Activated CD4-positive, alpha-beta memory T cell treated with anti-CD3 and anti-CD28 coated beads, Interleukin-2, amount 10 ng/mL, durations not matched to agents 7 days and 5 days (primary cell): ENCODE measurements at regions not wholly inside any gene's neighbourhood (a gene's known extent, or its start where the extent isn't known, plus 50 kb on each side); places are given as distances from the start of the nearest gene placed in this dataset.

ENCODE experiments used
- CTCF ChIA-PET: fragments of 350-600 bp; sonication (Branson Sonifier 250); formaldehyde crosslinking; loops from one replicate; lab custom pipeline; 2021; ENCODE audit warnings: antibody characterized with exemption, inconsistent platforms; lab: Charles Lee
- POLR2A ChIA-PET: fragments of 350-600 bp; sonication (Branson Sonifier 250); formaldehyde crosslinking; loops from one replicate; lab custom pipeline; 2021; ENCODE audit warnings: antibody characterized with exemption; lab: Charles Lee
- DNase-seq: peaks from one replicate; pipeline ENCODE4 v3.0.0-alpha.2; 2020
- H3K27ac Mint-ChIP-seq: one replicate; pipeline ENCODE4 v1.8.0; 2021; ENCODE audit warnings: mild to moderate bottlenecking, mixed read lengths
- H3K27me3 Mint-ChIP-seq: one replicate; pipeline ENCODE4 v1.8.0; 2021; ENCODE audit warnings: mixed read lengths
- H3K36me3 Mint-ChIP-seq: one replicate; pipeline ENCODE4 v1.8.0; 2021; ENCODE audit warnings: low read depth, mixed read lengths
- H3K4me1 Mint-ChIP-seq: one replicate; pipeline ENCODE4 v1.8.0; 2021; ENCODE audit warnings: mixed read lengths
- H3K4me3 Mint-ChIP-seq: one replicate; pipeline ENCODE4 v1.8.0; 2021; ENCODE audit warnings: mild to moderate bottlenecking, mixed read lengths
- H3K9me3 Mint-ChIP-seq: one replicate; pipeline ENCODE4 v1.8.0; 2021; ENCODE audit warnings: mixed read lengths

DNA sequence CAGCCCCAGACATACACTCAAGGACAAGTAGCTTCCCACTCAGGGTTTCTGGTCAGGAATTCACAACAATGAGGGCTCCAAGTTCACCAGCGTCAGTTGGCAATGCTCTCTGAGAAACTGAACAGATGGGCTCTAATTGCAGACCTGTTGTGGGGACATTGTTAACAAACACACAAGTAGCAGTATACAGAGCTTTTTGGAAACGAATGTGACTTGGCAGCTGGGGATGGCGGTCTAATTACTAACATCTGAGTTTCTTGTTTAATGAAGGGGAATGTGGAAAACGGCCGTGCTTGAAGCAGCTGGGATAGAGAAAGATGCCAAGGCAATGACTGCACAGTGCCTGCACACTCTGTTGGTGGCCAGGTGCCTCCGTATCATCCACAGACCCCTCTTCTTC, 316.1 kb upstream of the IRX3 start:
- Mint-ChIP-seq H3K27me3 (no peaks in the 10 kb centered on the region), H3K27ac (no peak overlapping the region), H3K4me3 (no peak overlapping the region), H3K4me1 (no peaks in the 10 kb centered on the region), H3K9me3 (peaks cover 2% of the 10 kb centered on the region), H3K36me3 (no peaks in the 10 kb centered on the region)
- POLR2A ChIA-PET, result no interaction called here
- CTCF ChIA-PET, result no interaction called here
- DNase-seq, result no peak

DNA sequence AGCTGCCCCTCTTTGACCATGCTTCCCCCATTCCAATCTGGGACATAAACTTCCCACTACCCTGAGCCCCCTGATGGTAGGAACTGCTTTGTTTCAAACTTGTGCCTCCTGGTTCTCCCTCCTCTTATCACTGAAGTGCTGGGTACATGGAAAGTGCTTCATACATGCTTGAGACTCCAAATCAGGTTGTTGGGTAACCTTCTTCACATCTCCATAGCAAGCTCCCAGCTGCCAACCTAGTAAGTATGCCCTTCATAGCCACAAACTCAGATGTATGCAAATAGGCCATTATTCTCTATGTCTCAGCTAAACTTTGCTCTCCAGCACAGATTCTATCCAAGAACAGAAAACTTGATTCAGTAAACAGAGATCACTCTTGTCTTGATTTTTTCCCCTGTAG, 310.6 kb upstream of the IRX3 start:
- H3K27me3 Mint-ChIP-seq, result peaks cover 3% of the 10 kb centered on the region
- no peak overlapping the region for H3K27ac Mint-ChIP-seq
- no peaks in the 10 kb centered on the region for H3K4me1 Mint-ChIP-seq
- H3K4me3 Mint-ChIP-seq, result no peak overlapping the region
- H3K9me3 Mint-ChIP-seq, result no peaks in the 10 kb centered on the region
- ChIA-PET CTCF (no interaction called here), POLR2A (no interaction called here)
- no peak for DNase-seq
- H3K36me3 Mint-ChIP-seq, result no peaks in the 10 kb centered on the region

DNA sequence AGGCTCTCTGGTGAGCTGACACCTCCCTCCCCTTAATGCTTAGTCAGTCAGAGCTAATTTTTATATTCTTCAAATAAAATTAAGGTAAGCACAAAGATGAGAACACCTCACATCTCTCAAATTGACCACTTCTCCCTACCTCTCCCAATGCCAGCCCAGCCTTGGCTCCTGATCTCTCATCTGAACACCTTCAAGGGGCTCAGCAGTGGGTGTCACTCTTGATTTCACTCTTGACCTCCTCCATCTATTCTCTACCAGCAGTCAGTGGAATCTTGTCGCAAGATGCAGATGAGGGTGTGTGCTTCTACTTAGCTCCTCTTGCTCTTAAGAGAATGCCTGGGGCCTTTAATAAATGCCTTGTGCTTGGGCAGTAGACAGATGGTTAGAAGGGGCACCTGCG, 309.0 kb upstream of the IRX3 start:
- H3K4me3 Mint-ChIP-seq, result no peak overlapping the region
- DNase-seq, result no peak
- no peaks in the 10 kb centered on the region for H3K9me3 Mint-ChIP-seq
- ChIA-PET CTCF (no interaction called here), POLR2A (no interaction called here)
- H3K36me3 Mint-ChIP-seq, result no peaks in the 10 kb centered on the region
- no peaks in the 10 kb centered on the region for H3K4me1 Mint-ChIP-seq
- no peak overlapping the region for H3K27ac Mint-ChIP-seq
- peaks cover 3% of the 10 kb centered on the region for H3K27me3 Mint-ChIP-seq

DNA sequence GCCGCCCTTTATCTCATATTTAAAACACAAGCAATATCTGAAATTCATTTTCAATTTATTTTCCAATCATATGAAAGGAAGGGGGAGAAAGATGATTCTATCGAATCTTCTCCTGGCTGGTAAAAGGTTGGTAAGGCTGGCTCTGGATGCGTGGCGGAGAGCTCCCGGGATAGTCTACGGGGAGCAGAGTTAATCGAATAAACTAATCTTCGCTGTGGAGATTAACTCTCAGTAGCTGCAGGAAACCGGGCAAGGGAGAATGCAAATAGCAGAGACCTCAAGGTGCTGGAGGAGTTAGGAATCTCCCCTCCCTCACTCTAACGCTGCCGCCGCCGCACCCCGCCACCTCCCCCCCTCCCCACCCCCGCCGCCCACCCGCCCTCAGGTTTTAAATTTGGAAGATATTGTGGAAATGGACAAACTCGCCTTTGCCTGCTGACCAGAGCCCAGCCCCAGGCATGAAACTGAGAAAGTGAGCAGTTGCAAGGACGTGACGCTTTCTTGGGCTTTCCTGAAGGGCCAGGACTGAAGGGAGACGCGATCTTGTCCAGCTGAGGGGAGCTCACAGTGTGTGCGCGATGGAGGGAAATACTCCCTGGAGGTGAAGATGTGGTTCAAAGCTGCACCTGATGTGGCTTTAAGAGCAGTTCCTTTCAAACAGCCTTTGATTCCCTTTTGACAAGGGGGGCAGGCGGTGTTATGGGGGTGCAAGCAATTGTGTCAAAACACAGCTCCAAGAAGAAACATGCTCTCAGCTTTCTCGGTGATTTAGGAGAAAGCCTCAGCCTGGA, 308.2 kb upstream of the IRX3 start:
- ChIA-PET POLR2A (no interaction called here), CTCF (no interaction called here)
- H3K27me3 Mint-ChIP-seq, result peaks cover 3% of the 10 kb centered on the region
- DNase-seq, result no peak
- no peaks in the 10 kb centered on the region for H3K9me3 Mint-ChIP-seq
- H3K4me1 Mint-ChIP-seq, result no peaks in the 10 kb centered on the region
- no peak overlapping the region for H3K27ac Mint-ChIP-seq
- H3K36me3 Mint-ChIP-seq, result no peaks in the 10 kb centered on the region
- H3K4me3 Mint-ChIP-seq, result no peak overlapping the region

DNA sequence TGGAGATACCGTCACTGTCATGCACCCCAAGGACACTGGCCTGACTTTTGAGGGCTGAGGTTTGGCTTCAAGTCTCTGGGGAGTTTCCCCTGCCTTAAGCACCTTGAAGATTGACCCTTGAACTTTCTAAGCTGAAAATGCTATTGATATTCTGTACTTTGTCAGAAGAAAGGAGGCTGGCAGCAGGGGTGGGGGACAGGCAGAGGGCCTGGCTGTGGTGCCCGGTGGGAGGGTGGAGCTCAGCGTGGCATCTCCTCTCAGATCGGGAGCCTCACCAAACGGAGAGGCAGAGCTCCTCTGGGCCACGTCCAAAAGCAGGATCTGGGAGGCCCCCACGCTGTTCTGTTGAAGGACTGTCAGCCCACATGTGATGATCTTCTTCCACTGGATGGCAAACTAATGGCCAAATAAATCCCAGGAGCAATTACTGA, 305.2 kb upstream of the IRX3 start:
- ChIA-PET CTCF (no interaction called here), POLR2A (no interaction called here)
- Mint-ChIP-seq H3K27ac (no peak overlapping the region), H3K4me1 (no peaks in the 10 kb centered on the region), H3K36me3 (no peaks in the 10 kb centered on the region), H3K4me3 (no peak overlapping the region), H3K27me3 (peaks cover 3% of the 10 kb centered on the region), H3K9me3 (no peaks in the 10 kb centered on the region)
- DNase-seq, result no peak

DNA sequence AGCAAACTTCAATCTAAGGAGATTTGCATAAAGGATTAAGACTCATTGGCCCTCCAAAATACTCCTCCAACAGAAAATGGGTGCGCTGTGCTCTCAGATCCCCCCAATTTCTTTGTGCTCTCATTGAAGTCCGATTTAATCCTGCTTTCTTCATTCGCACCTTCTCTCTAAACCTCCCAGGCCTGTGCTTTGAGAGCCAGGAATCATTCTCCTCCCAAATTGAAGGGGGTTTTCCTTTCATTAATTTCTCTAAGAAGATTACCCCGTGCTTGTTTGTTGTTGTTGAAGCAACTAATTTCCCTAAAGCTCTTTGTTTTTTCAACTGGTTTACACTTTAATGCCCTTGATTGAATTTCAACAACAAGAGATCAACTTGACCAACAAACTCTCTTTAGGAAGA, 304.2 kb upstream of the IRX3 start:
- Mint-ChIP-seq H3K27ac (no peak overlapping the region), H3K4me3 (no peak overlapping the region), H3K36me3 (no peaks in the 10 kb centered on the region), H3K27me3 (peaks cover 3% of the 10 kb centered on the region), H3K4me1 (no peaks in the 10 kb centered on the region), H3K9me3 (no peaks in the 10 kb centered on the region)
- no peak for DNase-seq
- ChIA-PET CTCF (no interaction called here), POLR2A (no interaction called here)

DNA sequence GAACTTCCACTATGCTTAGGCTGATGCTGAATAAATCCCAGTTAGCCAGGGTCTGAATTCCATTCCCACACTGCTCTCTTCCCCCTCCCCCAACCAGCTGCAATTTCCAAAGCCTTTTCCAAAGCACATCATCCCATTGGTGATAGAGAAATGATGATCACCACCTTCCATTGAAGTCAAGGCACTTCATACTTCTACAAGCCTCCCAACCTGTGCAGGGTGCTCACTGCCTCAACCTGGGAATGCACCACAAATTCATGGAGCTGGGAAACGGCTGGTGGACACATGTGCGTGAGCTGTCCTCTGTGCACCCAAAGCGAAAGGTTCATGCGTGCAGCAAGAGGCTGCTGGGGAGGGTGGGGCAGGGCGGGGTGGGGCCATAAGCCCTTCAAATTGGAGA, 302.7 kb upstream of the IRX3 start:
- CTCF ChIA-PET, result no interaction called here
- H3K4me1 Mint-ChIP-seq, result no peaks in the 10 kb centered on the region
- no peak overlapping the region for H3K27ac Mint-ChIP-seq

DNA sequence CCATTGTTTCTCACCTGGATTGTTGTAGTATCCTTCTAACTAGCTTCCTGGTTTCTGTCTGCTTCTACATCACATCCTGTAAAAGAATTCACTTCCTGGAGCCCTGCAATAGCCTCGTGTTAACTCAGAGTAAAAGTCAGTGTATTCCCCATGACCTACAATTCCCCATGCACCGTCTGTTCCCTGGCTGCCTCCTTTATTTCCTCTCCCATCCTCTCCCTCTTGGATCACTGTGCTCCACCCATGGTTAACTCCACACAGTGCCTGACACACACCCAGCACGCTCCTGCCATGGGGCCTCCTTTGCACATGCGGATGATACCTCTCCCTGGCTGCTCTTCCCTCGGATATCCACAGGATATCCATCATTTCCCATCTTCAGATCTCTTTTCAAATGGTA, 301.4 kb upstream of the IRX3 start:
- H3K27ac Mint-ChIP-seq, result no peak overlapping the region
- no peak for DNase-seq
- H3K36me3 Mint-ChIP-seq, result no peaks in the 10 kb centered on the region
- ChIA-PET POLR2A (no interaction called here), CTCF (no interaction called here)
- no peak overlapping the region for H3K4me3 Mint-ChIP-seq
- no peaks in the 10 kb centered on the region for H3K9me3 Mint-ChIP-seq
- H3K27me3 Mint-ChIP-seq, result no peaks in the 10 kb centered on the region
- no peaks in the 10 kb centered on the region for H3K4me1 Mint-ChIP-seq

More for the DNA sequence above, 302.7 kb upstream of the IRX3 start:
- POLR2A ChIA-PET, result no interaction called here
- no peak for DNase-seq
- Mint-ChIP-seq H3K4me3 (no peak overlapping the region), H3K27me3 (no peaks in the 10 kb centered on the region), H3K9me3 (no peaks in the 10 kb centered on the region), H3K36me3 (no peaks in the 10 kb centered on the region)

DNA sequence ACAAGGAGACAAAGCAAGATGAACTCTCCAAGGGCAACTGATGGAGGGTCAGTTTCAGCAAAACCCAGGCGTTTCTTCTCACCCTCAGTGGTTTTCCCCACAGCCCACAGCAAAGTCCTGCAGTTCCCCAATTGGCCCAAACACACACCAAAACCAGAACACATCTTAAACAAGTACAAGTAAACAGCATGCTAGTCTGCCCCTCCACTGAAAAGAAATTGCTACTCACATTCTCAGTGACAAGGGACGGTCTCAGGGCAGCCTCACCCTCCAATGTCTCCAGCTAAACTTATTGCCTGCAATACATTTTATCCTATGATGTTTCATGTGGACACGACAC, 300.6 kb upstream of the IRX3 start:
- ChIA-PET POLR2A (no interaction called here), CTCF (no interaction called here)
- H3K27me3 Mint-ChIP-seq, result no peaks in the 10 kb centered on the region
- no peak for DNase-seq
- no peaks in the 10 kb centered on the region for H3K9me3 Mint-ChIP-seq
- no peak overlapping the region for H3K4me3 Mint-ChIP-seq
- no peak overlapping the region for H3K27ac Mint-ChIP-seq
- no peaks in the 10 kb centered on the region for H3K4me1 Mint-ChIP-seq
- H3K36me3 Mint-ChIP-seq, result no peaks in the 10 kb centered on the region

DNA sequence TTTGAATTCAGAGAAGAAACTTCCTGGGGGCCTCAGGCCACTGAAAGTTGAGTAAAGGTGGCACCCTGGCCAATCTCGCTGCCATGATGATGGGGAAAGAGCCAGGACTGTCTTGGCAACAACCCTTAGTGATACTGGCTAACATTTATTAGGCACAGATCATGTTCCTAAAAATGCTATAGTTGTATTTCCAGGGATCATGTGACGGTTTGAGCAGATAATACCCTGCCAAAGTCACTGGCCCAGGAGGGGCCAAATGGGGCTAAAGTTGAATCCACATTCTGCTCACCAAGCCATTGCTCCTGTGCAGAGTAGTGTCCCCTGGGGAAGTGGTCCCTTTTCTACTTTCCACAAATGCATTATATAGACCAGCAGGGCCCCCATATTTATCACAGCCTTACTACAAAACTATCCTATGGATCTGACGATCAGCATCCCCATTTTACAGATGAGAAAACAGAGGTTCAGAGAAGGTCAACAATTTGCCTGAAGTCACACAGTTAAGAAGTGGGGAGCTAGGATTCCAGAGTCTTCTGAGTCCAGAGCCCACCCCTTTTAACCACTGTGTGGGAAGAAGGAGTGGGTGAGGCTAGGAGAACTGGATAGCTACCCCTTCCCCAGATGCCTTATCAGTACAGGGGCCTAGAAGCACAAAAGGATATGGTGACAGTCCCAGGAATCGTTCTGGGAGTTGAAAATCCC, 300.0 kb upstream of the IRX3 start:
- no peaks in the 10 kb centered on the region for H3K4me1 Mint-ChIP-seq
- no peaks in the 10 kb centered on the region for H3K36me3 Mint-ChIP-seq
- no peak for DNase-seq
- no peaks in the 10 kb centered on the region for H3K9me3 Mint-ChIP-seq
- H3K4me3 Mint-ChIP-seq, result no peak overlapping the region
- no peak overlapping the region for H3K27ac Mint-ChIP-seq
- ChIA-PET CTCF (no interaction called here), POLR2A (no interaction called here)
- H3K27me3 Mint-ChIP-seq, result no peaks in the 10 kb centered on the region

DNA sequence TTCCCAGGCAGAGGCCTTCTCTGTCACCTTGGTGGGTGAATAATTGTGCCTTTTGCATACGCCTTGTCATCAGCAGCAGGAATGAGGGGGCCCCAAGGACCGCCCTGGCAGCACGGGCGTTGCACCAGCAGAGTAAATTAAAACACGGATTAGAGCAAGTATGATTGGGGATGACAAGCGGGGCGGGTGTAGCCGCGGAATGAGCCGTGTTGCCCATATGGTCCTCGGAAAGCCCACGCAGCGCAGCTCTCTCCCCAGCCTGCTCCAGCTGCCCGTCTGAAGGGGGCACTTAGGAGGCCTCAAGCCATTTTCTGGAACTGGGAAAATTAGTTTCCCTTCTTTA, 299.4 kb upstream of the IRX3 start:
- Mint-ChIP-seq H3K27me3 (no peaks in the 10 kb centered on the region), H3K4me1 (no peaks in the 10 kb centered on the region), H3K27ac (no peak overlapping the region), H3K4me3 (no peak overlapping the region), H3K36me3 (no peaks in the 10 kb centered on the region), H3K9me3 (no peaks in the 10 kb centered on the region)
- CTCF ChIA-PET, result no interaction called here
- POLR2A ChIA-PET, result no interaction called here
- DNase-seq, result no peak

DNA sequence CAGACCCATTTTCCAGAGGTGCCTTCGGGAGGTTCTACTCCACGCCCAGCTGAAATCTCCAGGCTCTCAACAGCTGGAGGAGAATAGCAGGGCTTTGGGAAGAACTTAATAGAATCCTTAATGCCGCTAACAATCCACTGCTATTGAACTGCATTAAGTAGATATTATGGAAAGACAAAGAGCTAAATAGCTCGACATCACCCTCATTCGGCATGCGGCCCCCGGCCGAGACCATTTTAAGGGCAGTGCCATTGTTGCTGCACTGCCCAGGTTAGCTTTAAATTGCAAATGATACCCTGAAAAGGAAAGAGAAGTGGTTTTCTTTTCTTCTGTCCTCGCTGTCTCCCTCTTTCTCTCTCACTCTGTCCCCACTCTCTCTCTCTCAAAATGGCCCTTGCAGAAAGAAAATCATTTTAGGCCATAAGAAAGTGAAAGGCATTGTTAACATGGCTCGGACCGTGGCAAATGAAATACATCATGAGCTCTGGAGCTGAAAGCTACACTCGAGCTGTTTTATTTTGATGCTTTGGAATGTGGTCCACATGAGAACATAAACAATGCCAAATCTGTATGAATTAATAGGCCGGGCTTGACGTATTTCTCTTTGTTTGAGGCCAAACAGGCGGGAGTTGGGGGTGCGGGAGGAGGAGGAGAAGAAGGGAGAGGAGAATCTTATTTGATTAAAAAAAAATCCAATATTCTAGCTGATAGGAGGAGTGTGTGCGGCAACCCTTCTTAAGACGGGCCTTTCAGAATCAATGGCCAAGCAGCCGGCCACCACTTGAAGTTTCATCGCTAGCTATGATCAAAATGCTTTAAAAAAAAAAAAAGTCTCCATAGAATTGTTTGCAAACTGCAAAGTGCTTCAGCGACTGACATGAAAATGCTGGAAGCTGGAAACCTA, 298.8 kb upstream of the IRX3 start:
- Mint-ChIP-seq H3K4me3 (no peak overlapping the region), H3K36me3 (no peaks in the 10 kb centered on the region), H3K4me1 (no peaks in the 10 kb centered on the region), H3K27ac (no peak overlapping the region), H3K9me3 (no peaks in the 10 kb centered on the region), H3K27me3 (no peaks in the 10 kb centered on the region)
- ChIA-PET POLR2A (no interaction called here), CTCF (no interaction called here)
- no peak for DNase-seq

DNA sequence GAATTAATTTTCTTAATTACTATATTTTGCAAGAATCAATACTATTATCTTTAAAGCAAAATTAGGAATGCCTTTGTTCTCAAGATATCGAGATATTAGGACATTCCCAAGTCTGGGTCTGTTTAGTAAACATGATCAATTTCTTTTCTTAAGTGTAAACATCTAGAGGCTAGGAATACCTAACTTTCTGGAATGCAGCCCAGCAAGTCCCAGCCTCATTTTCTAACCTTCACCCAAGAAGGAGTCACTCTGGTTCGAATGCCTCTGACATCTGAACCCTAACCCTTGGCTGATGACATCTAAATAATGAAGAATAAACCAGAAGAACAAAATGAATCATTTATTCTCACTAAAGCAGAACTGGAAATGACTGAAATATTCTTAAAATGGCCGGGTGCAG, 297.5 kb upstream of the IRX3 start:
- Mint-ChIP-seq H3K27ac (no peak overlapping the region), H3K4me3 (no peak overlapping the region), H3K9me3 (no peaks in the 10 kb centered on the region), H3K36me3 (no peaks in the 10 kb centered on the region), H3K27me3 (no peaks in the 10 kb centered on the region), H3K4me1 (no peaks in the 10 kb centered on the region)
- ChIA-PET POLR2A (no interaction called here), CTCF (no interaction called here)
- DNase-seq, result no peak
